22Rv1 (cell line): ENCODE measurements at regions not wholly inside any gene's neighbourhood (a gene's known extent, or its start where the extent isn't known, plus 50 kb on each side); places are given as distances from the start of the nearest gene placed in this dataset.
"Not testable (repeated sequence)": the region's sequence is repeated elsewhere in the genome, so short reads cannot be mapped to it uniquely, and the experiment has no call there.

Source experiments
- H3K27ac ChIP-seq: fragments of 450-650 bp; 2 replicates; pipeline ENCODE4 v1.5.1; 2017
- CTCF ChIP-seq: fragments of 450-650 bp; IDR thresholded peaks from 2 replicates; pipeline ENCODE4 v1.5.1; 2017; ENCODE audit warnings: mild to moderate bottlenecking
- ZFX ChIP-seq: fragments of 450-650 bp; IDR thresholded peaks from 2 replicates; pipeline ENCODE4 v1.6.1; 2017; ENCODE audit warnings: antibody characterized with exemption, borderline replicate concordance

- TF ChIP-seq CTCF (no peak), ZFX (no peak)
Measured at GRCh38 chr5:8720506-8720905, 825.4 kb downstream of the SEMA5A start.

GRCh38 chr5:8721536-8721935, 824.3 kb downstream of the SEMA5A start:
- H3K27ac ChIP-seq = no peak overlapping the region
- TF ChIP-seq CTCF = no peak
- no peak for TF ChIP-seq ZFX

More at GRCh38 chr5:8720506-8720905, 825.4 kb downstream of the SEMA5A start:
- no peak overlapping the region for H3K27ac ChIP-seq

- no peak overlapping the region for H3K27ac ChIP-seq
- TF ChIP-seq CTCF (no peak), ZFX (no peak)
Measured at GRCh38 chr5:8726383-8727036, 819.4 kb downstream of the SEMA5A start.

- no peak overlapping the region for H3K27ac ChIP-seq
- no peak for TF ChIP-seq ZFX
- TF ChIP-seq CTCF = no peak
Measured at GRCh38 chr5:8727396-8727795, 818.5 kb downstream of the SEMA5A start.

GRCh38 chr5:8729437-8729836, 816.4 kb downstream of the SEMA5A start:
- no peak overlapping the region for H3K27ac ChIP-seq
- TF ChIP-seq ZFX (no peak), CTCF (no peak)

- H3K27ac ChIP-seq = no peak overlapping the region
- TF ChIP-seq ZFX = no peak
Measured at GRCh38 chr5:8730194-8730593, 815.7 kb downstream of the SEMA5A start.

GRCh38 chr5:8731110-8731509, 814.8 kb downstream of the SEMA5A start:
- H3K27ac ChIP-seq = not testable (repeated sequence)

GRCh38 chr5:8740595-8740994, 805.3 kb downstream of the SEMA5A start:
- TF ChIP-seq ZFX = no peak
- TF ChIP-seq CTCF = no peak

More at GRCh38 chr5:8740595-8740994, 805.3 kb downstream of the SEMA5A start:
- no peak overlapping the region for H3K27ac ChIP-seq
